Upper lobe of right lung (tissue), 1 donor: ENCODE measurements at regions not wholly inside any gene's neighbourhood (a gene's known extent, or its start where the extent isn't known, plus 50 kb on each side); places are given as distances from the start of the nearest gene placed in this dataset.

Source experiments
- ATAC-seq: fragments of 200-7000 bp; cut with Tn5 transposase; one replicate; pipeline ENCODE4 v1.9.1; 2020; ENCODE audit warnings: mild to moderate bottlenecking, moderate library complexity
- DNase-seq: peaks from one replicate; pipeline ENCODE4 v3.0.0-alpha.2; 2020
- H3K27ac ChIP-seq: fragments of 200-600 bp; one replicate; pipeline ENCODE4 v1.8.0; 2022
- H3K27me3 ChIP-seq: fragments of 200-600 bp; one replicate; pipeline ENCODE4 v1.8.0; 2022; ENCODE audit warnings: mild to moderate bottlenecking
- H3K36me3 ChIP-seq: fragments of 200-600 bp; one replicate; pipeline ENCODE4 v1.8.0; 2022
- H3K4me1 ChIP-seq: fragments of 200-600 bp; one replicate; pipeline ENCODE4 v1.8.0; 2022
- H3K4me3 ChIP-seq: fragments of 200-600 bp; one replicate; pipeline ENCODE4 v1.8.0; 2022; ENCODE audit warnings: mild to moderate bottlenecking
- H3K9me3 ChIP-seq: fragments of 200-600 bp; one replicate; pipeline ENCODE4 v1.8.0; 2022
- CTCF ChIP-seq: fragments of 200-600 bp; IDR thresholded peaks from one replicate; pipeline ENCODE4 v1.8.0; 2022; ENCODE audit warnings: antibody characterized with exemption
- intact Hi-C: fragments of 100-400 bp; cut with DNase I; formaldehyde crosslinking; loops from one replicate; pipeline ENCODE4 v1.11.0; 2022
- donor health status: DM: no; HTN: yes; CAD: no; lungs with severe emphysema.

DNA sequence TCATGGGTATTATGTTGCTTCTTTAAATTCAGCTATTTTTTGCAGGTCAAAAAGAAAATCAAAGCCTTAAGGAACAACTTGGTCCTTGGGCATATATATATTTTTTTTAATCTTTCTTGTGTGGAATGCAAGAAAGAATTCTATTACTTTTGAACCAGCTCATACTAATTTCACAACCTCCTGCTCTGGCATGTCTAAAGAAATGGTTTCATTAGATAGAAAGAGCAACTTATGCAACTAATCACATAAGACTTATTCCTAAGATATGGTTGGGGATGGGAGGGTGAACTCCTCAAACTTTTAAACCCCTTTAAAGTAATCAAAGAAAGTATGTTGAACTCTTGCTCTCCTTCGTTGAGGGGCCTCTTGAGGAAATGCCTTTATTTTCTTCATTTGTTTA lies 114.9 kb downstream of the GMNC start:
- Histone ChIP-seq H3K9me3 (no peaks in the 10 kb centered on the region), H3K27me3 (no peaks in the 10 kb centered on the region), H3K4me1 (no peaks in the 10 kb centered on the region), H3K27ac (no peak overlapping the region), H3K4me3 (no peak overlapping the region), H3K36me3 (no peaks in the 10 kb centered on the region)
- intact Hi-C loops: no loop called here
- DNase-seq (no peak), ATAC-seq (no peak)
- TF ChIP-seq CTCF: no peak

DNA sequence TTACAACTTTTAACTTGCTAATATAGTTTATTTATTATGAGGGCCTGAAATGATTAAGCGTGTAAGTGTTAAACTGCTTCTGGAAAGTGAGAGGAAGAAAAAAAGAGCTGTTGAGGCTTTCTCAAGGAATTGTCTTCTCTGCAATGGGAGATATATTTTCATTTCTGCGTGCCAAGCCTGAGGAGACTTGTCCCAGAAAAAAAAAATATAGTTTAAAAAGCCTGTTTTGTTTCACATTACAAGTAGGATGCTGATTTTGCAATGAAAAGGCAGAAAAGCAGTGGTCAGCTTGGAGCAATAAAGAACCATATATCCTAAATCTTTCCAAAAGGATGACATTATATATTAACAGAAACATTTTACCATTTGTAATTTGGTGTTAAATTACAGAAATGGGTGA lies 115.5 kb downstream of the GMNC start:
- no peak for TF ChIP-seq CTCF
- H3K27me3 ChIP-seq: no peaks in the 10 kb centered on the region
- H3K27ac ChIP-seq: no peak overlapping the region
- H3K4me1 ChIP-seq: no peaks in the 10 kb centered on the region
- no peak overlapping the region for H3K4me3 ChIP-seq
- H3K36me3 ChIP-seq: no peaks in the 10 kb centered on the region
- DNase-seq: no peak
- no peaks in the 10 kb centered on the region for H3K9me3 ChIP-seq
- intact Hi-C loops: no loop called here
- no peak for ATAC-seq

DNA sequence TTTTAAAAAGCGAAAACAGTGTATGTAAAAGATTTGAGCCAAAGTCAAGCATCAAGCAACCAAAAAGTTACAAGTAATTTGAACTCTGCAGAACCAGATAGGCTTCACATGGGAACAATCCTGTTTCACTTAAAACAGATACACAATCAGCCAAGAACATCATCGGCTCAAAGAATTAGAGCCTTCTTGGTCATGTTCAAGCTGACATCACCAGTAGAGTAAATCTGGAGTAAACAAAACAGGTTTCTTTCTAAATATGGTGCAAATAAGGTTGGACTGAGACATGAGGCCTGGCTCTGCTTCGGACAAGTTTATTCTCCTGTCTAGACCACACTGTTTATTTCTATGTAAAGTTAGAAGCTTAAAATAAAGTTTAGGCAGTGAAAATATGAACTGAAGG lies 116.0 kb downstream of the GMNC start:
- no peaks in the 10 kb centered on the region for H3K27me3 ChIP-seq
- H3K36me3 ChIP-seq: no peaks in the 10 kb centered on the region
- intact Hi-C loops: no loop called here
- DNase-seq: no peak
- no peak overlapping the region for H3K4me3 ChIP-seq
- no peak overlapping the region for H3K27ac ChIP-seq
- no peaks in the 10 kb centered on the region for H3K9me3 ChIP-seq
- TF ChIP-seq CTCF: no peak
- ATAC-seq: no peak
- no peaks in the 10 kb centered on the region for H3K4me1 ChIP-seq

DNA sequence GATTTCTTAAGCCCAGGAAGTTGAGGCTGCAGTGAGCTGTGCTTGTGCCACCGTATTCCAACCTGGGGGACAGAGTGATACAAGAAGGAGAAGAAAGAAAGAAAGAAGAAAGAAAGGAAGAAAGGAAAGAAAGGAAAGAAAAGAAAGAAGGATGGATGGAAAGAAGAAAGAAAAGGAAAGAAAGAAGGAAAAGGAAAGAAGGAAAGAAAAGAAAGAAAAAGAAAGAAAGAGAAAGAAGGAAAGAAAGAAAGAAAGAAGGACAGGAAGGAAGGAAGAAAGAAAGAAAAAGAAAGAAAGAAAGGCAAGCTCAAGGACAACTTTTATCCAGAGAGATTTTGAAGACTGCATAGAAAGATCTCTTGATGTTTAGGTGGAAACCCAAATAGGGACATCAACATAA lies 120.7 kb downstream of the GMNC start:
- ATAC-seq: no peak

DNA sequence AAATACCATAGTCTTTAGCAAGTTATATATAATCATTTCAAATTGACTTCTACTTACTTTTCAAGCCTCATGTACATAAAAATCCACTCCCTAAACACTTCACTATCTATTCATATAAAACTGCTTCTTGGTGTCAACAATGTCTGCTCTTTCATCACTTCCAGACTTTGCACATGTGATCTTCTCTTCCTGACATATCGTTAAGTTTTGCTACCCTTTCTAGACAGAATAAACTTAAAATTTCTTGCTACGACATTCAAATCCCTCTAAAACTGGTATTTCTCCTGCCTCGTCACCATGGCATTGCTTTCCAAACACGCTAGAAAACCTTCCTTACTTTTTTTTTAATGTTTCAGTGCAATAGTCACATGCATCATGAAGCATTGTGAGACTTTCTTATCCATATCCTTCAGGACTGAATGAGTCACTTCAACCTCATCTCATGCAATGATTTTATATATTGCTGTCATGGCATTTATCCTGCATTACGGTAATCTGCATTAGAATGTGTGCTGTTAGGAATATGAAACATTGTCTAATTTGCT lies 122.8 kb downstream of the GMNC start:
- Histone ChIP-seq H3K4me1 (no peaks in the 10 kb centered on the region), H3K9me3 (no peaks in the 10 kb centered on the region), H3K4me3 (no peak overlapping the region), H3K27me3 (no peaks in the 10 kb centered on the region), H3K27ac (no peak overlapping the region), H3K36me3 (no peaks in the 10 kb centered on the region)
- ATAC-seq: no peak
- no peak for TF ChIP-seq CTCF
- no peak for DNase-seq
- intact Hi-C loops: no loop called here

More for the DNA sequence above, 120.7 kb downstream of the GMNC start:
- Histone ChIP-seq H3K4me3 (no peak overlapping the region), H3K27me3 (no peaks in the 10 kb centered on the region), H3K9me3 (no peaks in the 10 kb centered on the region), H3K27ac (no peak overlapping the region), H3K36me3 (no peaks in the 10 kb centered on the region), H3K4me1 (no peaks in the 10 kb centered on the region)
- DNase-seq: no peak
- intact Hi-C loops: no loop called here
- TF ChIP-seq CTCF: no peak

DNA sequence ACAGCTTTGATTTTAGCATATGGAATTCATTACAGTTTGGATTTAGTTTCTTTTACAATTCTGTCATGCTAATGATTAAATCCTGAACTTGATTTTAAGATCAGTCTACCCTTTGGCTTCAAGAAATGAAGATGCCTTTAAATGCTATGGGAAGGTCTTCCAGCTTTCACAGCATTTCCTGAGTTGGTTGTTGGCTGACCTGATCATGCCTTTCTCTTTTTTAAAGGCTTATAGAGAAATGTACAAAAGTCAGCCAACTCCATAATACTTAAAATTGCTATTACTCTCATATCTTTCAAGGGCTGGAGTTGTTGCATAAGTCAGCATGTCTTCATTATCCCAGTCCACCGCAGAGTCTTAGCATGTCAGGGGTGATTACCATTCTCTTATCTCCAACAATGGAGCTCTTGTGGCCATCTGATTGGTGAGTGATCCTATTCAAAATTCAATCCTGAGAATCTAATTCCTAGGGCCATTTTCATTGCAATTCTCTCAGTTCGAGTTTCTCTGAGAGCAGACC lies 123.8 kb downstream of the GMNC start:
- DNase-seq (no peak), ATAC-seq (no peak)

More for the DNA sequence above, 123.8 kb downstream of the GMNC start:
- TF ChIP-seq CTCF: no peak
- H3K27me3 ChIP-seq: no peaks in the 10 kb centered on the region
- no peaks in the 10 kb centered on the region for H3K4me1 ChIP-seq
- intact Hi-C loops: no loop called here
- no peaks in the 10 kb centered on the region for H3K36me3 ChIP-seq
- H3K27ac ChIP-seq: no peak overlapping the region
- no peaks in the 10 kb centered on the region for H3K9me3 ChIP-seq
- H3K4me3 ChIP-seq: no peak overlapping the region
